ENCODE measurements at regions not wholly inside any gene's neighbourhood (a gene's known extent, or its start where the extent isn't known, plus 50 kb on each side); places are given as distances from the start of the nearest gene placed in this dataset.

DNA sequence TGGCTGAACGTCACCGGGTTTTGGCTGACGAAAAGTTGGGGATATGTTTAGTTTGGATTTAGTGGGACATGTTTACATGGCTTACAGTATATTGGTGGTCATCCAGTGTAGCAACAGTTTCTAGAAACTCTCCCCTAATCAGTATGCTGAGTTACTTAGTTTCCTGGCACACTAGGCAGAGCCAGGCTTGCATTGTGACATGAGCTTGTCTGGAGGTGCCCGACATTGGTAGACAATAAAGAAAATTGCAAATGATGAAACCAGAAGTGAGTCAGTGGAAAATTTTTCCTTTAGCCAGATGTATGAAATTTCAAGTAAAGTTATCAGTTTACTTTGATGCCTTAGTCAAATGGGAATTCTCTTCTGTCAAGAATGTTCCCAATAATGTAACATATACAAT lies 276.1 kb downstream of the RDH14 start:
- TF ChIP-seq ZNF565 (CRISPR knock-in tag; conservative IDR thresholded peaks at IDR 0.05; ENCODE audit: low read depth) (no peak), ISL1 (CRISPR knock-in tag; IDR thresholded peaks at IDR 0.05) (no peak), ESRRG (CRISPR knock-in tag; IDR thresholded peaks at IDR 0.05) (no peak), ZFP30 (CRISPR knock-in tag; IDR thresholded peaks at IDR 0.05) (no peak), ARNTL (CRISPR knock-in tag; IDR thresholded peaks at IDR 0.05; ENCODE audit: borderline replicate concordance, low read depth) (no peak), TOX (CRISPR knock-in tag; IDR thresholded peaks at IDR 0.05; ENCODE audit: borderline replicate concordance) (no peak), ZFP3 (CRISPR knock-in tag; IDR thresholded peaks at IDR 0.05) (no peak), OSR1 (CRISPR knock-in tag; IDR thresholded peaks at IDR 0.05) (no peak), PPARA (CRISPR knock-in tag; IDR thresholded peaks at IDR 0.05; ENCODE audit: borderline replicate concordance) (no peak)
- TF ChIP-seq, protein P1, sequence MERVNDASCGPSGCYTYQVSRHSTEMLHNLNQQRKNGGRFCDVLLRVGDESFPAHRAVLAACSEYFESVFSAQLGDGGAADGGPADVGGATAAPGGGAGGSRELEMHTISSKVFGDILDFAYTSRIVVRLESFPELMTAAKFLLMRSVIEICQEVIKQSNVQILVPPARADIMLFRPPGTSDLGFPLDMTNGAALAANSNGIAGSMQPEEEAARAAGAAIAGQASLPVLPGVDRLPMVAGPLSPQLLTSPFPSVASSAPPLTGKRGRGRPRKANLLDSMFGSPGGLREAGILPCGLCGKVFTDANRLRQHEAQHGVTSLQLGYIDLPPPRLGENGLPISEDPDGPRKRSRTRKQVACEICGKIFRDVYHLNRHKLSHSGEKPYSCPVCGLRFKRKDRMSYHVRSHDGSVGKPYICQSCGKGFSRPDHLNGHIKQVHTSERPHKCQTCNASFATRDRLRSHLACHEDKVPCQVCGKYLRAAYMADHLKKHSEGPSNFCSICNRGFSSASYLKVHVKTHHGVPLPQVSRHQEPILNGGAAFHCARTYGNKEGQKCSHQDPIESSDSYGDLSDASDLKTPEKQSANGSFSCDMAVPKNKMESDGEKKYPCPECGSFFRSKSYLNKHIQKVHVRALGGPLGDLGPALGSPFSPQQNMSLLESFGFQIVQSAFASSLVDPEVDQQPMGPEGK (CRISPR knock-in tag; IDR thresholded peaks at IDR 0.05; ENCODE audit: borderline replicate concordance): no peak
- TF ChIP-seq, protein P2, sequence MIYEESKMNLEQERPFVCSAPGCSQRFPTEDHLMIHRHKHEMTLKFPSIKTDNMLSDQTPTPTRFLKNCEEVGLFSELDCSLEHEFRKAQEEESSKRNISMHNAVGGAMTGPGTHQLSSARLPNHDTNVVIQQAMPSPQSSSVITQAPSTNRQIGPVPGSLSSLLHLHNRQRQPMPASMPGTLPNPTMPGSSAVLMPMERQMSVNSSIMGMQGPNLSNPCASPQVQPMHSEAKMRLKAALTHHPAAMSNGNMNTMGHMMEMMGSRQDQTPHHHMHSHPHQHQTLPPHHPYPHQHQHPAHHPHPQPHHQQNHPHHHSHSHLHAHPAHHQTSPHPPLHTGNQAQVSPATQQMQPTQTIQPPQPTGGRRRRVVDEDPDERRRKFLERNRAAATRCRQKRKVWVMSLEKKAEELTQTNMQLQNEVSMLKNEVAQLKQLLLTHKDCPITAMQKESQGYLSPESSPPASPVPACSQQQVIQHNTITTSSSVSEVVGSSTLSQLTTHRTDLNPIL (CRISPR knock-in tag; IDR thresholded peaks at IDR 0.05; ENCODE audit: low read depth): no peak
- TF ChIP-seq, protein P3, sequence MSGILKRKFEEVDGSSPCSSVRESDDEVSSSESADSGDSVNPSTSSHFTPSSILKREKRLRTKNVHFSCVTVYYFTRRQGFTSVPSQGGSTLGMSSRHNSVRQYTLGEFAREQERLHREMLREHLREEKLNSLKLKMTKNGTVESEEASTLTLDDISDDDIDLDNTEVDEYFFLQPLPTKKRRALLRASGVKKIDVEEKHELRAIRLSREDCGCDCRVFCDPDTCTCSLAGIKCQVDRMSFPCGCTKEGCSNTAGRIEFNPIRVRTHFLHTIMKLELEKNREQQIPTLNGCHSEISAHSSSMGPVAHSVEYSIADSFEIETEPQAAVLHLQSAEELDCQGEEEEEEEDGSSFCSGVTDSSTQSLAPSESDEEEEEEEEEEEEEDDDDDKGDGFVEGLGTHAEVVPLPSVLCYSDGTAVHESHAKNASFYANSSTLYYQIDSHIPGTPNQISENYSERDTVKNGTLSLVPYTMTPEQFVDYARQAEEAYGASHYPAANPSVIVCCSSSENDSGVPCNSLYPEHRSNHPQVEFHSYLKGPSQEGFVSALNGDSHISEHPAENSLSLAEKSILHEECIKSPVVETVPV (CRISPR knock-in tag; IDR thresholded peaks at IDR 0.05): no peak
- TF ChIP-seq, protein P4, sequence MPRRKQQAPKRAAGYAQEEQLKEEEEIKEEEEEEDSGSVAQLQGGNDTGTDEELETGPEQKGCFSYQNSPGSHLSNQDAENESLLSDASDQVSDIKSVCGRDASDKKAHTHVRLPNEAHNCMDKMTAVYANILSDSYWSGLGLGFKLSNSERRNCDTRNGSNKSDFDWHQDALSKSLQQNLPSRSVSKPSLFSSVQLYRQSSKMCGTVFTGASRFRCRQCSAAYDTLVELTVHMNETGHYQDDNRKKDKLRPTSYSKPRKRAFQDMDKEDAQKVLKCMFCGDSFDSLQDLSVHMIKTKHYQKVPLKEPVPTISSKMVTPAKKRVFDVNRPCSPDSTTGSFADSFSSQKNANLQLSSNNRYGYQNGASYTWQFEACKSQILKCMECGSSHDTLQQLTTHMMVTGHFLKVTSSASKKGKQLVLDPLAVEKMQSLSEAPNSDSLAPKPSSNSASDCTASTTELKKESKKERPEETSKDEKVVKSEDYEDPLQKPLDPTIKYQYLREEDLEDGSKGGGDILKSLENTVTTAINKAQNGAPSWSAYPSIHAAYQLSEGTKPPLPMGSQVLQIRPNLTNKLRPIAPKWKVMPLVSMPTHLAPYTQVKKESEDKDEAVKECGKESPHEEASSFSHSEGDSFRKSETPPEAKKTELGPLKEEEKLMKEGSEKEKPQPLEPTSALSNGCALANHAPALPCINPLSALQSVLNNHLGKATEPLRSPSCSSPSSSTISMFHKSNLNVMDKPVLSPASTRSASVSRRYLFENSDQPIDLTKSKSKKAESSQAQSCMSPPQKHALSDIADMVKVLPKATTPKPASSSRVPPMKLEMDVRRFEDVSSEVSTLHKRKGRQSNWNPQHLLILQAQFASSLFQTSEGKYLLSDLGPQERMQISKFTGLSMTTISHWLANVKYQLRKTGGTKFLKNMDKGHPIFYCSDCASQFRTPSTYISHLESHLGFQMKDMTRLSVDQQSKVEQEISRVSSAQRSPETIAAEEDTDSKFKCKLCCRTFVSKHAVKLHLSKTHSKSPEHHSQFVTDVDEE (CRISPR knock-in tag; IDR thresholded peaks at IDR 0.05): no peak
- TF ChIP-seq, protein P5, sequence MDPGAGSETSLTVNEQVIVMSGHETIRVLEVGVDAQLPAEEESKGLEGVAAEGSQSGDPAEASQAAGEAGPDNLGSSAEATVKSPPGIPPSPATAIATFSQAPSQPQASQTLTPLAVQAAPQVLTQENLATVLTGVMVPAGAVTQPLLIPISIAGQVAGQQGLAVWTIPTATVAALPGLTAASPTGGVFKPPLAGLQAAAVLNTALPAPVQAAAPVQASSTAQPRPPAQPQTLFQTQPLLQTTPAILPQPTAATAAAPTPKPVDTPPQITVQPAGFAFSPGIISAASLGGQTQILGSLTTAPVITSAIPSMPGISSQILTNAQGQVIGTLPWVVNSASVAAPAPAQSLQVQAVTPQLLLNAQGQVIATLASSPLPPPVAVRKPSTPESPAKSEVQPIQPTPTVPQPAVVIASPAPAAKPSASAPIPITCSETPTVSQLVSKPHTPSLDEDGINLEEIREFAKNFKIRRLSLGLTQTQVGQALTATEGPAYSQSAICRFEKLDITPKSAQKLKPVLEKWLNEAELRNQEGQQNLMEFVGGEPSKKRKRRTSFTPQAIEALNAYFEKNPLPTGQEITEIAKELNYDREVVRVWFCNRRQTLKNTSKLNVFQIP (CRISPR knock-in tag; IDR thresholded peaks at IDR 0.05; ENCODE audit: borderline replicate concordance, low read depth): no peak
